ENCODE measurements at regions not wholly inside any gene's neighbourhood (a gene's known extent, or its start where the extent isn't known, plus 50 kb on each side); places are given as distances from the start of the nearest gene placed in this dataset.

DNA sequence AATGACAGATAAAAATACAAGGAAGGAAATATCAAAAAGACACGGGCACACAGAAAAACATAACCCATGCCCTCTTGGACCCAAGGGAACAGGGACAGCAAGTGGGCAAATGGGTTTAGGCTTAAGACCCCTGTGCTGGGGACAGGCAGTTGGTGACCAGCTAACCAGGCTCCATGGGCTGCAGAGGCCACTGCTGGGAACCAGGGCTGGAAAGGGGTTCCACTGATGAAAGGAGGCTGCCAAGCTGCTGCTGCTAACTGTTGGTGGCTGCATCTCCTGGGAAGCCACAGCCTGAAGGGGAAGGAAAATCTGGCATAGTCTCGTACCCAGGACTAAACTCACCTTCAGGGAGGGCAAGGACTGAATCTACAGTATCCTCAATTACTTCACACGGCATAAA is 579.2 kb upstream of the MGMT start:
- no peak for TF ChIP-seq CTCF (IDR thresholded peaks at IDR 0.05; ENCODE audit: low read length, missing control alignments)
- H3K4me3 ChIP-seq (replicated peaks; ENCODE audit: low read depth, low read length) = no peak overlapping the region
- no peak for DNase-seq (ENCODE audit: low read depth)

DNA sequence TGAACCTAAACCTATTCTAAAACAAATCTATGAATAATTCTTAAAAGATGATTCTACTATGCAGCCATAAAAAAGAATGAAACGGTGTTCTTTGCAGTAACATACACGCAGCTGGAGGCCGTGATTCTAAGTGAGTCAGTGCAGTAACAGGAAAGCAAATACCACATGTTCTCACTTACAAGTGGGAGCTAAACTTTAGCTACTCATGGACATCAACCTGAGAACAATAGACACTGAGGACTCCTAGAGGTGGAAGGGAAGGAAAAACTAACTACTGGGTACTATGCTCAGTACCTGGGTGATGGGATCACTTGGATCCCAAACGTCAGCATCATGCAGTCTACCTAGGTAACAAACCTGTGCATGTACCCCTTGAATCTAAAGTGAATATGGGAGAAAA is 575.0 kb upstream of the MGMT start:
- TF ChIP-seq CTCF (IDR thresholded peaks at IDR 0.05; ENCODE audit: low read length, missing control alignments) = no peak
- no peak for DNase-seq (ENCODE audit: low read depth)
- no peak overlapping the region for H3K4me3 ChIP-seq (replicated peaks; ENCODE audit: low read depth, low read length)

DNA sequence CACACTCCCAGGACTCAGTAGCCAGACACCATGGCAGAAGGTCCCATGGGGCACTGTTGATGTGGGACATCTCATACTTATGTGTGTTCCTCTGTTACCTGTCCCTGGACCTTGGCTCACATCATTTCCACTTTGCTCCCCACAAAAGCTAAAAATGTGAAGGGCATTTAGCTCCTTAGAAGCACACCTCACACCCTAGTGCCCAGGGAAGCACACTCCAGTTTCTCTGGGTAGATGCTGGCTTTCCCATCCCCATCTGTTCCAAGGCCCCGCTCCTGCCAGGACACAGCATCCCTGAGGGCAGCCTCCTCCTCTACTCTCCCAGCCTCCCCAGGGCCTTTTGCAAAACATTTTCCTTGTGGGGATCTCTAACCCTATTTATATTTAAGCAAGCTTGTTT is 572.4 kb upstream of the MGMT start:
- no peak overlapping the region for H3K4me3 ChIP-seq (replicated peaks; ENCODE audit: low read depth, low read length)
- no peak for TF ChIP-seq CTCF (IDR thresholded peaks at IDR 0.05; ENCODE audit: low read length, missing control alignments)
- no peak for DNase-seq (ENCODE audit: low read depth)

GRCh38 chr10:128895473-128895872 is 571.6 kb upstream of the MGMT start:
- H3K4me3 ChIP-seq (replicated peaks; ENCODE audit: low read depth, low read length) = no peak overlapping the region
- TF ChIP-seq CTCF (IDR thresholded peaks at IDR 0.05; ENCODE audit: low read length, missing control alignments) = no peak
- no peak for DNase-seq (ENCODE audit: low read depth)

GRCh38 chr10:128896116-128896795 is 570.8 kb upstream of the MGMT start:
- no peak for DNase-seq (ENCODE audit: low read depth)
- H3K4me3 ChIP-seq (replicated peaks; ENCODE audit: low read depth, low read length) = no peak overlapping the region
- no peak for TF ChIP-seq CTCF (IDR thresholded peaks at IDR 0.05; ENCODE audit: low read length, missing control alignments)

- TF ChIP-seq CTCF (IDR thresholded peaks at IDR 0.05; ENCODE audit: low read length, missing control alignments) = no peak
- H3K4me3 ChIP-seq (replicated peaks; ENCODE audit: low read depth, low read length) = no peak overlapping the region
- DNase-seq (ENCODE audit: low read depth) = no peak
Measured at GRCh38 chr10:128896963-128897362, 570.1 kb upstream of the MGMT start.

All from fibroblast of pulmonary artery (primary cell).